WTC11 (cell line): ENCODE measurements at regions not wholly inside any gene's neighbourhood (a gene's known extent, or its start where the extent isn't known, plus 50 kb on each side); places are given as distances from the start of the nearest gene placed in this dataset.

Source experiments
- ATAC-seq: fragments of 200-7000 bp; cut with Tn5 transposase; 2 replicates; pipeline ENCODE4 v1.10.0; 2021; ENCODE audit warnings: mild to moderate bottlenecking, moderate library complexity
- CTCF ChIA-PET: fragments of 300-600 bp; sonication (Branson Sonifier 250); formaldehyde crosslinking; loops from one replicate; lab custom pipeline; 2021; ENCODE audit warnings: antibody characterized with exemption; lab: Charles Lee
- POLR2A ChIA-PET: fragments of 350-600 bp; sonication (Branson Sonifier 250); formaldehyde crosslinking; loops from one replicate; lab custom pipeline; 2021; ENCODE audit warnings: antibody characterized with exemption; lab: Charles Lee
- DNase-seq: peaks from one replicate; pipeline ENCODE4 v3.0.0; 2021; ENCODE audit warnings: low spot score
- H3K27ac Mint-ChIP-seq: 2 replicates; pipeline ENCODE4 v1.8.0; 2021; ENCODE audit warnings: mixed read lengths
- H3K27me3 Mint-ChIP-seq: 2 replicates; pipeline ENCODE4 v1.8.0; 2021; ENCODE audit warnings: low read depth, mild to moderate bottlenecking, moderate library complexity, mixed read lengths
- H3K36me3 Mint-ChIP-seq: 2 replicates; pipeline ENCODE4 v1.8.0; 2021; ENCODE audit warnings: mixed read lengths
- H3K4me1 Mint-ChIP-seq: 2 replicates; pipeline ENCODE4 v1.8.0; 2022; ENCODE audit warnings: mixed read lengths
- H3K4me3 Mint-ChIP-seq: 2 replicates; pipeline ENCODE4 v1.8.0; 2021; ENCODE audit warnings: mild to moderate bottlenecking, moderate library complexity, mixed read lengths
- H3K9me3 Mint-ChIP-seq: 2 replicates; pipeline ENCODE4 v1.8.0; 2021; ENCODE audit warnings: mixed read lengths
- CREB1 ChIP-seq: sonication (generic); formaldehyde crosslinking; IDR thresholded peaks from 2 replicates; pipeline ENCODE4 v1.8.0; 2023; ENCODE audit warnings: mild to moderate bottlenecking, missing genetic modification reagents
- ELF4 ChIP-seq: sonication (generic); formaldehyde crosslinking; IDR thresholded peaks from 2 replicates; pipeline ENCODE4 v1.8.1; 2022; ENCODE audit warnings: low read depth, mild to moderate bottlenecking, moderate library complexity, missing genetic modification reagents
- EMX1 ChIP-seq: fragments of 250-450 bp; sonication (Bioruptor Pico); IDR thresholded peaks from 2 replicates; pipeline ENCODE4 v1.8.0; 2021; ENCODE audit warnings: mild to moderate bottlenecking
- FOXJ3 ChIP-seq: sonication (generic); formaldehyde crosslinking; IDR thresholded peaks from 2 replicates; pipeline ENCODE4 v1.9.0; 2021; ENCODE audit warnings: missing genetic modification reagents, mild to moderate bottlenecking, borderline replicate concordance
- GTF2I ChIP-seq: fragments of 250-450 bp; sonication (Bioruptor Pico); conservative IDR thresholded peaks from 2 replicates; pipeline ENCODE4 v1.4.0; 2021; ENCODE audit warnings: mild to moderate bottlenecking
- JAZF1 ChIP-seq: fragments of 250-450 bp; sonication (Bioruptor Pico); IDR thresholded peaks from 2 replicates; pipeline ENCODE4 v1.9.0; 2021; ENCODE audit warnings: moderate library complexity, mild to moderate bottlenecking, inconsistent platforms
- KAT7 ChIP-seq: sonication (generic); formaldehyde crosslinking; IDR thresholded peaks from 2 replicates; pipeline ENCODE4 v1.8.1; 2023; ENCODE audit warnings: missing genetic modification reagents, mild to moderate bottlenecking, borderline replicate concordance
- MAX ChIP-seq: sonication (generic); formaldehyde crosslinking; IDR thresholded peaks from 2 replicates; pipeline ENCODE4 v1.8.0; 2022; ENCODE audit warnings: mild to moderate bottlenecking, missing genetic modification reagents
- MXD4 ChIP-seq: fragments of 250-450 bp; sonication (Bioruptor Pico); IDR thresholded peaks from 2 replicates; pipeline ENCODE4 v1.8.0; 2021; ENCODE audit warnings: mild to moderate bottlenecking, moderate library complexity, borderline replicate concordance
- MYBL2 ChIP-seq: sonication (generic); formaldehyde crosslinking; IDR thresholded peaks from 2 replicates; pipeline ENCODE4 v1.8.1; 2023; ENCODE audit warnings: mild to moderate bottlenecking, moderate library complexity, missing genetic modification reagents
- NFYB ChIP-seq: sonication (generic); formaldehyde crosslinking; conservative IDR thresholded peaks from 2 replicates; pipeline ENCODE4 v1.8.0; 2022; ENCODE audit warnings: low read depth, missing genetic modification reagents
- NR1H2 ChIP-seq: sonication (generic); formaldehyde crosslinking; IDR thresholded peaks from 2 replicates; pipeline ENCODE4 v1.9.0; 2021; ENCODE audit warnings: mild to moderate bottlenecking, moderate library complexity, missing genetic modification reagents
- PRRX2 ChIP-seq: fragments of 250-450 bp; sonication (Bioruptor Pico); IDR thresholded peaks from 2 replicates; pipeline ENCODE4 v1.8.0; 2021; ENCODE audit warnings: mild to moderate bottlenecking
- TEAD1 ChIP-seq: sonication (generic); formaldehyde crosslinking; IDR thresholded peaks from 2 replicates; pipeline ENCODE4 v1.8.0; 2022; ENCODE audit warnings: mild to moderate bottlenecking, missing genetic modification reagents
- TEAD4 ChIP-seq: sonication (generic); formaldehyde crosslinking; IDR thresholded peaks from 2 replicates; pipeline ENCODE4 v1.8.0; 2022; ENCODE audit warnings: mild to moderate bottlenecking, missing genetic modification reagents
- TP53 ChIP-seq: sonication (generic); formaldehyde crosslinking; IDR thresholded peaks from 2 replicates; pipeline ENCODE4 v1.8.1; 2023; ENCODE audit warnings: mild to moderate bottlenecking, missing genetic modification reagents
- ZNF121 ChIP-seq: sonication (generic); formaldehyde crosslinking; IDR thresholded peaks from 2 replicates; pipeline ENCODE4 v1.8.0; 2023; ENCODE audit warnings: missing genetic modification reagents
- ZNF232 ChIP-seq: sonication (generic); formaldehyde crosslinking; IDR thresholded peaks from 2 replicates; pipeline ENCODE4 v1.8.0; 2022; ENCODE audit warnings: mild to moderate bottlenecking, missing genetic modification reagents
- ZNF423 ChIP-seq: fragments of 250-450 bp; sonication (Bioruptor Pico); IDR thresholded peaks from 2 replicates; pipeline ENCODE4 v2.1.2; 2022; ENCODE audit warnings: mild to moderate bottlenecking, moderate library complexity
- ZSCAN18 ChIP-seq: fragments of 250-450 bp; sonication (Bioruptor Pico); IDR thresholded peaks from 2 replicates; pipeline ENCODE4 v2.1.2; 2022; ENCODE audit warnings: mild to moderate bottlenecking, moderate library complexity
- TF ChIP-seq, protein P1 (sequence below): sonication (generic); formaldehyde crosslinking; IDR thresholded peaks from 2 replicates; pipeline ENCODE4 v1.8.0; 2023; ENCODE audit warnings: missing genetic modification reagents
- TF ChIP-seq, protein P2 (sequence below): sonication (generic); formaldehyde crosslinking; conservative IDR thresholded peaks from 2 replicates; pipeline ENCODE4 v1.8.1; 2023; ENCODE audit warnings: mild to moderate bottlenecking, low read depth, missing genetic modification reagents, moderate library complexity
- TF ChIP-seq, protein P3 (sequence below): fragments of 250-450 bp; sonication (Bioruptor Pico); IDR thresholded peaks from 2 replicates; pipeline ENCODE4 v1.9.0; 2021; ENCODE audit warnings: mild to moderate bottlenecking
- TF ChIP-seq, protein P4 (sequence below): fragments of 250-450 bp; sonication (Bioruptor Pico); IDR thresholded peaks from 2 replicates; pipeline ENCODE4 v1.9.0; 2021; ENCODE audit warnings: mild to moderate bottlenecking
- TF ChIP-seq, protein P5 (sequence below): sonication (generic); formaldehyde crosslinking; IDR thresholded peaks from 2 replicates; pipeline ENCODE4 v1.8.0; 2022; ENCODE audit warnings: mild to moderate bottlenecking, missing genetic modification reagents

GRCh38 chr14:86363047-86363446, 833.1 kb downstream of the FLRT2 start:
- CTCF ChIA-PET, result no interaction called here
- no peak overlapping the region for H3K4me3 Mint-ChIP-seq
- POLR2A ChIA-PET, result no interaction called here

DNA sequence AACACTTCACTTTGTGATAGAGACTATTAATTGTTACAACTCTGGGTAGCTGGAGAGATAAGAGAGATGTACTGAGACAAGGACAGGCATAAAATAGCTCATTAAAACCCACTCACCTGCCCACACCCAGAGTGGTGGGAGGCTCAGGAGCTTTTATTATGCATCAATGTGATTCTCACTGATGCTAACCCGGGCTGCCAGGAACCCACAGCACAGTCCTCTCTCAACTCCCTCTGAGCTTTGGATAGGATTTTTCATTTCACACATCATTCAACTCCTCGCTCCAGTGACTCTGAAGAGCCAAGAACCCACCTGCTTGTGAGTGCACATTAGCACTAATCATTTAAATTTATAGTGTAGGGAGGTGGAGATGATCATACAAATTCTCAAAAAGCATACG, 827.9 kb downstream of the FLRT2 start:
- H3K27me3 Mint-ChIP-seq, result no peaks in the 10 kb centered on the region
- ChIA-PET CTCF (no interaction called here), POLR2A (no interaction called here)
- no peaks in the 10 kb centered on the region for H3K9me3 Mint-ChIP-seq
- DNase-seq, result no peak
- no peak overlapping the region for H3K27ac Mint-ChIP-seq
- H3K4me3 Mint-ChIP-seq, result no peak overlapping the region
- peaks cover 7% of the 10 kb centered on the region for H3K4me1 Mint-ChIP-seq
- TF ChIP-seq, protein P1, sequence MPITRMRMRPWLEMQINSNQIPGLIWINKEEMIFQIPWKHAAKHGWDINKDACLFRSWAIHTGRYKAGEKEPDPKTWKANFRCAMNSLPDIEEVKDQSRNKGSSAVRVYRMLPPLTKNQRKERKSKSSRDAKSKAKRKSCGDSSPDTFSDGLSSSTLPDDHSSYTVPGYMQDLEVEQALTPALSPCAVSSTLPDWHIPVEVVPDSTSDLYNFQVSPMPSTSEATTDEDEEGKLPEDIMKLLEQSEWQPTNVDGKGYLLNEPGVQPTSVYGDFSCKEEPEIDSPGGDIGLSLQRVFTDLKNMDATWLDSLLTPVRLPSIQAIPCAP (CRISPR knock-in tag), result no peak
- TF ChIP-seq ZNF423 (CRISPR knock-in tag) (no peak), NFYB (CRISPR knock-in tag) (no peak), TEAD1 (CRISPR knock-in tag) (no peak), KAT7 (CRISPR knock-in tag) (no peak), ZSCAN18 (CRISPR knock-in tag) (no peak), ELF4 (no peak), MAX (CRISPR knock-in tag) (no peak), ZNF121 (no peak), CREB1 (CRISPR knock-in tag) (no peak)
- TF ChIP-seq, protein P2, sequence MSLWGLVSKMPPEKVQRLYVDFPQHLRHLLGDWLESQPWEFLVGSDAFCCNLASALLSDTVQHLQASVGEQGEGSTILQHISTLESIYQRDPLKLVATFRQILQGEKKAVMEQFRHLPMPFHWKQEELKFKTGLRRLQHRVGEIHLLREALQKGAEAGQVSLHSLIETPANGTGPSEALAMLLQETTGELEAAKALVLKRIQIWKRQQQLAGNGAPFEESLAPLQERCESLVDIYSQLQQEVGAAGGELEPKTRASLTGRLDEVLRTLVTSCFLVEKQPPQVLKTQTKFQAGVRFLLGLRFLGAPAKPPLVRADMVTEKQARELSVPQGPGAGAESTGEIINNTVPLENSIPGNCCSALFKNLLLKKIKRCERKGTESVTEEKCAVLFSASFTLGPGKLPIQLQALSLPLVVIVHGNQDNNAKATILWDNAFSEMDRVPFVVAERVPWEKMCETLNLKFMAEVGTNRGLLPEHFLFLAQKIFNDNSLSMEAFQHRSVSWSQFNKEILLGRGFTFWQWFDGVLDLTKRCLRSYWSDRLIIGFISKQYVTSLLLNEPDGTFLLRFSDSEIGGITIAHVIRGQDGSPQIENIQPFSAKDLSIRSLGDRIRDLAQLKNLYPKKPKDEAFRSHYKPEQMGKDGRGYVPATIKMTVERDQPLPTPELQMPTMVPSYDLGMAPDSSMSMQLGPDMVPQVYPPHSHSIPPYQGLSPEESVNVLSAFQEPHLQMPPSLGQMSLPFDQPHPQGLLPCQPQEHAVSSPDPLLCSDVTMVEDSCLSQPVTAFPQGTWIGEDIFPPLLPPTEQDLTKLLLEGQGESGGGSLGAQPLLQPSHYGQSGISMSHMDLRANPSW (CRISPR knock-in tag), result no peak
- TF ChIP-seq, all 79 proteins: peak for 0
- no peaks in the 10 kb centered on the region for H3K36me3 Mint-ChIP-seq
- peak; percentile 33; the same call in 1 of the 2 replicates for ATAC-seq

More at GRCh38 chr14:86363047-86363446, 833.1 kb downstream of the FLRT2 start:
- DNase-seq (no peak), ATAC-seq (no peak)
- H3K27ac Mint-ChIP-seq, result no peak overlapping the region
- H3K9me3 Mint-ChIP-seq, result no peaks in the 10 kb centered on the region
- no peaks in the 10 kb centered on the region for H3K27me3 Mint-ChIP-seq
- no peaks in the 10 kb centered on the region for H3K36me3 Mint-ChIP-seq
- TF ChIP-seq MXD4 (CRISPR knock-in tag), result no peak
- TF ChIP-seq ZNF232 (CRISPR knock-in tag), result no peak
- no peak for TF ChIP-seq JAZF1
- TF ChIP-seq, protein P3, sequence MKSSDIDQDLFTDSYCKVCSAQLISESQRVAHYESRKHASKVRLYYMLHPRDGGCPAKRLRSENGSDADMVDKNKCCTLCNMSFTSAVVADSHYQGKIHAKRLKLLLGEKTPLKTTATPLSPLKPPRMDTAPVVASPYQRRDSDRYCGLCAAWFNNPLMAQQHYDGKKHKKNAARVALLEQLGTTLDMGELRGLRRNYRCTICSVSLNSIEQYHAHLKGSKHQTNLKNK (CRISPR knock-in tag), result no peak
- TF ChIP-seq NR1H2, result no peak
- TF ChIP-seq PRRX2 (CRISPR knock-in tag), result no peak
- no peak for TF ChIP-seq GTF2I (CRISPR knock-in tag)
- TF ChIP-seq FOXJ3 (CRISPR knock-in tag), result no peak
- no peak for TF ChIP-seq TP53 (CRISPR knock-in tag)
- TF ChIP-seq, all 79 proteins: peak for 0
- H3K4me1 Mint-ChIP-seq, result peaks cover 20% of the 10 kb centered on the region

DNA sequence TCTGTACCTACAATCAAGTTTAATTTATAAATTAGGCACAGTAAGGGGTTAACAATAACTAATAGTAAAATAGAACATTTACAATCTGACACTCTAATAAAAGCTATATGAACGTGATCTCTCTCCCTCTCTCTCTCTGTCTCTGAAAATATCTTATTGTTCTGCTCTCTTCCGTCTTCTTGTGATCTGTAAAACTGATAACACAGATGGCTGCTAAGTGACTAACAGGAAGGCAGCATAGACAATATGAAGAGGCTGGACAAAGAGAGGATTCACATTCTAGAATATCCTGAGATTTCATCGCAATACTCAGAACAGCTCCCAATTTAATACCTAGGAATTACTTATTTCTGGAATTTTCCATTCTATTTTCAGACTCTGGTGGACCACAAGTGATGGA, 827.2 kb downstream of the FLRT2 start:
- TF ChIP-seq TEAD4 (no peak), EMX1 (CRISPR knock-in tag) (no peak), ZNF121 (no peak), MYBL2 (CRISPR knock-in tag) (no peak), PRRX2 (CRISPR knock-in tag) (no peak)
- TF ChIP-seq, protein P4, sequence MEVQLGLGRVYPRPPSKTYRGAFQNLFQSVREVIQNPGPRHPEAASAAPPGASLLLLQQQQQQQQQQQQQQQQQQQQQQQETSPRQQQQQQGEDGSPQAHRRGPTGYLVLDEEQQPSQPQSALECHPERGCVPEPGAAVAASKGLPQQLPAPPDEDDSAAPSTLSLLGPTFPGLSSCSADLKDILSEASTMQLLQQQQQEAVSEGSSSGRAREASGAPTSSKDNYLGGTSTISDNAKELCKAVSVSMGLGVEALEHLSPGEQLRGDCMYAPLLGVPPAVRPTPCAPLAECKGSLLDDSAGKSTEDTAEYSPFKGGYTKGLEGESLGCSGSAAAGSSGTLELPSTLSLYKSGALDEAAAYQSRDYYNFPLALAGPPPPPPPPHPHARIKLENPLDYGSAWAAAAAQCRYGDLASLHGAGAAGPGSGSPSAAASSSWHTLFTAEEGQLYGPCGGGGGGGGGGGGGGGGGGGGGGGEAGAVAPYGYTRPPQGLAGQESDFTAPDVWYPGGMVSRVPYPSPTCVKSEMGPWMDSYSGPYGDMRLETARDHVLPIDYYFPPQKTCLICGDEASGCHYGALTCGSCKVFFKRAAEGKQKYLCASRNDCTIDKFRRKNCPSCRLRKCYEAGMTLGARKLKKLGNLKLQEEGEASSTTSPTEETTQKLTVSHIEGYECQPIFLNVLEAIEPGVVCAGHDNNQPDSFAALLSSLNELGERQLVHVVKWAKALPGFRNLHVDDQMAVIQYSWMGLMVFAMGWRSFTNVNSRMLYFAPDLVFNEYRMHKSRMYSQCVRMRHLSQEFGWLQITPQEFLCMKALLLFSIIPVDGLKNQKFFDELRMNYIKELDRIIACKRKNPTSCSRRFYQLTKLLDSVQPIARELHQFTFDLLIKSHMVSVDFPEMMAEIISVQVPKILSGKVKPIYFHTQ (CRISPR knock-in tag), result no peak
- TF ChIP-seq, protein P5, sequence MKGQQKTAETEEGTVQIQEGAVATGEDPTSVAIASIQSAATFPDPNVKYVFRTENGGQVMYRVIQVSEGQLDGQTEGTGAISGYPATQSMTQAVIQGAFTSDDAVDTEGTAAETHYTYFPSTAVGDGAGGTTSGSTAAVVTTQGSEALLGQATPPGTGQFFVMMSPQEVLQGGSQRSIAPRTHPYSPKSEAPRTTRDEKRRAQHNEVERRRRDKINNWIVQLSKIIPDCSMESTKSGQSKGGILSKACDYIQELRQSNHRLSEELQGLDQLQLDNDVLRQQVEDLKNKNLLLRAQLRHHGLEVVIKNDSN (CRISPR knock-in tag), result no peak
- H3K36me3 Mint-ChIP-seq, result no peaks in the 10 kb centered on the region
- no peak overlapping the region for H3K4me3 Mint-ChIP-seq
- no peaks in the 10 kb centered on the region for H3K27me3 Mint-ChIP-seq
- ATAC-seq, result no peak
- H3K9me3 Mint-ChIP-seq, result no peaks in the 10 kb centered on the region
- CTCF ChIA-PET, result no interaction called here
- peaks cover 7% of the 10 kb centered on the region for H3K4me1 Mint-ChIP-seq
- POLR2A ChIA-PET, result no interaction called here
- no peak overlapping the region for H3K27ac Mint-ChIP-seq
- no peak for DNase-seq
